GM12873 (cell line): ENCODE measurements at regions not wholly inside any gene's neighbourhood (a gene's known extent, or its start where the extent isn't known, plus 50 kb on each side); places are given as distances from the start of the nearest gene placed in this dataset.

ENCODE experiments used
- TF ChIP-seq, protein P1 (sequence below): IDR thresholded peaks from 2 replicates; pipeline ENCODE4 v1.5.1; 2012; ENCODE audit warnings: low read depth, mild to moderate bottlenecking, moderate library complexity, low read length, control low read depth; ENCODE audit not compliant: insufficient read depth; ENCODE audit errors: missing control alignments

DNA sequence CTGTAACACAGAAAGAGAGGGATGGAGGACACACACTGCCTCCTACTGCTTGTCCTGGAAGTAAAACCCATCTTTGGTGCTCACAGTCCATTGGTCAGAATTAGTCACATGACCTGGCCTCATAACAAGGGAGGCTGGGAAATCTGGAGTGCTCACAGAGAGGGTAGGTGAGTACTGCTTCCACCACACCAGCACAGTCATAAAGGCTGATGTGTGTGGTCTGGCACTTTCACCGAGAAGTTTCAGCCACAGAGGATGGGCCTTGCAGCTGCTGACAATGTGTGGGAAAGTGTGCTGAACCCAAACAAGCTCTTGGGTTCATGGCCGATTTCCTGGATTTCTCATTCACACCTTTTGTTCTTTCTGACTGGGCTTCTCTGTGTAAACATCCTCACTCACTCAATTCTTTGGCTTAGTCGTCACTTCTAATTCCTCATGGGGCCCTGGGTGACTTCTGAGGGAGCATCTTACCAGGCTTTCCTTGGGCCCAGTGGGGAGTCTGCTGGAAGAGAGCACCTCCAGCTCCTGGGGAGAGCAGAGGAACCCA is 100.7 kb downstream of the ASB7 start:
- TF ChIP-seq, protein P1, sequence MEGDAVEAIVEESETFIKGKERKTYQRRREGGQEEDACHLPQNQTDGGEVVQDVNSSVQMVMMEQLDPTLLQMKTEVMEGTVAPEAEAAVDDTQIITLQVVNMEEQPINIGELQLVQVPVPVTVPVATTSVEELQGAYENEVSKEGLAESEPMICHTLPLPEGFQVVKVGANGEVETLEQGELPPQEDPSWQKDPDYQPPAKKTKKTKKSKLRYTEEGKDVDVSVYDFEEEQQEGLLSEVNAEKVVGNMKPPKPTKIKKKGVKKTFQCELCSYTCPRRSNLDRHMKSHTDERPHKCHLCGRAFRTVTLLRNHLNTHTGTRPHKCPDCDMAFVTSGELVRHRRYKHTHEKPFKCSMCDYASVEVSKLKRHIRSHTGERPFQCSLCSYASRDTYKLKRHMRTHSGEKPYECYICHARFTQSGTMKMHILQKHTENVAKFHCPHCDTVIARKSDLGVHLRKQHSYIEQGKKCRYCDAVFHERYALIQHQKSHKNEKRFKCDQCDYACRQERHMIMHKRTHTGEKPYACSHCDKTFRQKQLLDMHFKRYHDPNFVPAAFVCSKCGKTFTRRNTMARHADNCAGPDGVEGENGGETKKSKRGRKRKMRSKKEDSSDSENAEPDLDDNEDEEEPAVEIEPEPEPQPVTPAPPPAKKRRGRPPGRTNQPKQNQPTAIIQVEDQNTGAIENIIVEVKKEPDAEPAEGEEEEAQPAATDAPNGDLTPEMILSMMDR = peak; percentile 8

DNA sequence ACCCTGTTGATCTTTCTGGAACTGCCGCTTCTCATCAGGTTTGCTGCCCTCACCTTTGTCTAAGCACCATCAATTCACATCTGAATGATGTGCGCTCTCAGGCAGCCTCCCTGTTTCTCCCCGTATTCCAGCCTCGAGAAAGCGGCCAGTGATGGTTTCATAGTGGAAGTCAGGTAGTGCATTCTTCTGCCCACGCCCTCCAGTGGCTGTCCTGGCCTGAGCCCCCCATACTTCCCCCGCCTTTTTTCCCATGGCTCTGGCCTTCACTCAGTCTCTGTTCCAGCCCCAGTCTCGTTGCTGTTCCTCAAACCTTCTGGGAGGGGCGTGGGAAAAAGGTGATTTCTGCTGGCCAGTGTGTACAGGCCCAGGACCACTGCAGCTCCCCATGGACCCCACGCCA is 101.3 kb downstream of the ASB7 start:
- TF ChIP-seq, protein P1 = no peak

DNA sequence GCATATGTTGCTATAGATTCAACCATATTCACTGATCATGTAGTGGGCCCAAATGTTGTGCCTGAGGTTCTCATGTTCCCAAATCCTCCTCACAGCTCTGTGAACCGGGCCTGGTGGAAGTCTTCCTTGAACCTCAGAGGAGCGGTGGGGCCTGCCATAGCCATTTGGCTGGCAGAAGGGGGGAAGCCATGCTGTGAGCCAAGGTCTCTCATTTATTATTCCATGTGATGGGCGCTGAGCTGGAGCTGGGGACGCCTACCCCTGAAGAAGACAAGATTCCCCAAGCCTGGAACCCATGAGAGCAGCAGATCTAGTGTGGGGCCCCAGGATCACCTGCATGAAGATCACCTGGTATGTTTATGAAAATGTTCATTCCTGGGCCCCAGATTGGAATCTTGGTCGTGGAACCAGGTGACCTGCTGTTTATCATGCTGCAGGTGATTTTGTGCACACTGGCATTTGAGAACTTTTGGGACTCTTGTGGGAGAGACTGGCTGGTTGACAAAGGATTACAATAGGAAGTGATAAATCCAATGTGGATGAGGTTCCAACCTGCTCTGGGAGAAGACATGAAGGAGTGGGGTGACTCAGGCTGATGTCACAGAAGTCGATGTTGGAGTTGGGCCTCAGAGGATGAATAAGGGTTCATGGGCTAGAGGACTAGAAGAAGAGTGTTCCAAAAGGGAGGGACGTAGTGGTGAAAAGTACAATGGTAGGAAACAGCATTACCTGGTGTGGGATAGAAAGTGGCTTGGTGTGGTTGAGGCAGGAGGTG is 102.1 kb downstream of the ASB7 start:
- TF ChIP-seq, protein P1 = no peak

DNA sequence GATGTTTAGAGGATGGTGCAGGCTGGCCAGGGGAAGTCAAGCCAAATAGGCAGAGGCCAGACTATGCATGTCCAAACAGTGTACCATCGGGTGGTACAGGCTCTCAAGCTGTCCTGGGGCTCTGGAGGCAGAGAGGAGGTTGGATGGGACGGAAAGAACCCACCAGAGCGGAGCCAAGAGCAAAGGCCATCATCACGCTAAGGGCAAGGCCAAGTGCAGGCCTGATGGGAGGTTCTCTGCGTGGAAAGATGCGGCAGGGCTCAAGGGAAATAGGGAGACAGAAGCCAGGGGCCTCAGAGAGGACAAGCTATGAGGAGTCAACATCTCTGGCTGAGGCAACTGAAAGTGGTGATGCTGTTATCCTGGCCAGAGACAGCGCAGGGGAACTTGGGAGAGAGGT is 102.7 kb downstream of the ASB7 start:
- TF ChIP-seq, protein P1 = no peak

DNA sequence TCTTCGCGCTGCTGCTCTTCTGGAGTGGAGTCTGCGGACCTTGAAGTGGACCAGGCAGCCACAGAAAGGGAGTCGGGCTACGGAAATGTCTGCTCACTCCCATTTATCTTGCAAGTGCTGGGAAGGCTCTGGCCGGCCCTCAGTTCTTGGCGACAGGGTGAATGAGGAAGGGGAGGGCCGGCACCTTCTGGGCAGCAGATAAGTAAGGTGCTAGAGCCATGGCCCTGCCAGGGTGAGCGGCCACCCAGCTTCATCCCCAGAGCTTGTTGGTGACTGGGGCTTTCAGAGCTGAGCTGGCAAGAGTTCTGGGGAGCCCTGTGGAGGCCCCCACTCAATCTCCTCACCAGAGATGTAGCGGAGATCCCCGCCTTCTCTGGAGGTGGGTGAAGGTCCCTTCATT is 103.5 kb downstream of the ASB7 start:
- TF ChIP-seq, protein P1 = no peak

DNA sequence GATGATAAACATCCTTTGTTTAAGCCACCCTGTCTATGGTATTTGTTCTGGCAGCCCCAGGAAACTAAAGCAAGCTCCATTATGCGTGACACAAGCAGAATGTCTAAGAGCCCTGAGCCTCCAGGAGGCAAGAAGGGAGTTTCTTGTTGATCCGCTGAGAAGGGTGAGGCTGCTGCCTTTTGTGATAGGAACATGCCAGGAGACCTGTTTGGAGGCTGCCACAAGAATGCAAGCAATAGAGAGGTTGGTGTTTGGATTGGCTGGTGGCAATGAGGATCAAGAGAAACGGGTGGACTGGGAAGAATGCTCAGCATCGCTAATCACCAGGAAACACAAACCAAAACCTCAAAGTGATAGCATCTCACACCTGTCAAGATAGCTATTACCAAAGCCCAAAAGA is 104.8 kb downstream of the ASB7 start:
- TF ChIP-seq, protein P1 = no peak

DNA sequence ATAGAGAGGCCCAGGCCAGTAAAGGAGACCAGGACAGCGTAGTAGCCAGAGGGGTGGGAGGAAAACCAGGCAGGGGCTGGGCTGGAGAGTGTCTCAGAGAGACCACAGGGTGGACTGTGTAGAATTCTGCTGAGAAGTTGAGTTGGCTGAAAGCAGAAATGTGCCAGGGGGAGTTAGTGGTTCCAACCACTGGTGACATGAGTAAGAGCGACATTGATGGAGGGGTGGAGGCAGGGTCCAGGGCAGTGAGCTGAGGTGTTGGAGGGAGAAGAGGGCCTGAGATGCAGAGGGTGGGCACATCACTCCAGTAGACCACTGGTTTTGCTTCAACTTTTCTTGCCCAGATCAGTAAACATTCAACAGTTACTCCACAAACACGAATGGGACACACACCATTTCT is 106.5 kb downstream of the ASB7 start:
- TF ChIP-seq, protein P1 = no peak
